ENCODE measurements at regions not wholly inside any gene's neighbourhood (a gene's known extent, or its start where the extent isn't known, plus 50 kb on each side); places are given as distances from the start of the nearest gene placed in this dataset.
"Not testable (repeated sequence)": the region's sequence is repeated elsewhere in the genome, so short reads cannot be mapped to it uniquely, and the experiment has no call there.

DNA sequence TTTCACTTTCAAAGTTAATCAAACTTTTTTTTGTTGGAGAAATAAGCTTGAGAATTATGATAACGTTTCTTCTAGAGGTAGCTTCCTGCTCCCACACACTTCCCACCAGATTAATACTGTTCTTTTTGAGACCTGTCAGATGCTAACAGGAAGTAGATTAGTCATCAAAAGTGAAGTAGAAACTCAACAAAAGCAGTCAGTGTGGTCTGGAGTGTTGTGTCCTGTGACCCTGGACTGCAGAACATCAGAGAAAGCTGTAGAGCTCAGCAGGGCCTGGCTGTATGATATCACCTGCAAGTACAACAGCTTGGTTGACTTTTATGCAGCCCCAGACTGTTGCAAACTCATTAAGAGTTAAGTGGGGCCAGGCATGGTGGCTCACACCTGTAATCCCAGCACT is 495.7 kb upstream of the CYLC2 start:
- DNase-seq (ENCODE audit: low read depth), result no peak
- TF ChIP-seq CTCF (IDR thresholded peaks at IDR 0.05; ENCODE audit: control insufficient read depth, insufficient read depth, low read depth, low read length, missing control alignments), result no peak
- H3K4me3 ChIP-seq (ENCODE audit: control insufficient read depth, low read depth, low read length), result no peak overlapping the region

GRCh38 chr9:102497709-102498108 is 497.4 kb upstream of the CYLC2 start:
- no peak for TF ChIP-seq CTCF (IDR thresholded peaks at IDR 0.05; ENCODE audit: control insufficient read depth, insufficient read depth, low read depth, low read length, missing control alignments)
- DNase-seq (ENCODE audit: low read depth), result no peak
- no peak overlapping the region for H3K4me3 ChIP-seq (ENCODE audit: control insufficient read depth, low read depth, low read length)

DNA sequence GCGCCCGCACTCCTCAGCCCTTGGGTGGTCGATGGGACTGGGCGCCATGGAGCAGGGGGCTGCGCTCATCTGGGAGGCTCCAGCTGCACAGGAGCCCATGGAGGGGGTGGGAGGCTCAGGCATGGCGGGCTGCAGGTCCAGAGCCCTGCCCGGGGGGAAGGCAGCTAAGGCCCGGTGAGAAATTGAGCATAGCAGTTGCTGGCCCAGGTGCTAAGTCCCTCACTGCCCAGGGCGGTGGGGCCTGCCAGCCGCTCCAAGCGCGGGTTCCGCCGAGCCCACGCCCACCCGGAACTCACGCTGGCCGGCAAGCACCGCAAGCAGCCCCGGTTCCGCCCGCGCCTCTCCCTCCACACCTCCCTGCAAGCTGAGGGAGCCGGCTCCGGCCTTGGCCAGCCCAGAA is 508.2 kb upstream of the CYLC2 start:
- DNase-seq (ENCODE audit: low read depth); H3K4me3 ChIP-seq (ENCODE audit: control insufficient read depth, low read depth, low read length): not testable (repeated sequence)

DNA sequence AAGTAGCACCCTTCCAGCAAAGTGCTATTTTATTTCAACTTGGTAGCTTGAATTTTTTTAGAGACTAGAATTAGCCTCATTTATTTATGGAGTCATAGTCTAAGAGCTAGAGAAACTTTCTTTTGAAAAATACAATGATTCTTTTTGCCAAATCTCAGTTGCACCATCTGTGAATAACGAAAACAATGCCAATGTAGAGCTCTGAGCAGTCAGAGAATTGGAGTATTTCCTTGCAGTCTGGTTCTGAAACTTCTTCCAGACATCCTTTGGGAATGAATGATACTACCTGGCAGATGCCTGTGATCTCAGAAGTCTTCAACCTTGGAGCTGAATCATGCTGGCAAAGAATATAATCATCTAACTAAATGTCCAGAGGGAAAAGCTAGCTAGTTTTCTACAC is 511.5 kb upstream of the CYLC2 start:
- no peak for TF ChIP-seq CTCF (IDR thresholded peaks at IDR 0.05; ENCODE audit: control insufficient read depth, insufficient read depth, low read depth, low read length, missing control alignments)
- no peak overlapping the region for H3K4me3 ChIP-seq (ENCODE audit: control insufficient read depth, low read depth, low read length)
- no peak for DNase-seq (ENCODE audit: low read depth)

DNA sequence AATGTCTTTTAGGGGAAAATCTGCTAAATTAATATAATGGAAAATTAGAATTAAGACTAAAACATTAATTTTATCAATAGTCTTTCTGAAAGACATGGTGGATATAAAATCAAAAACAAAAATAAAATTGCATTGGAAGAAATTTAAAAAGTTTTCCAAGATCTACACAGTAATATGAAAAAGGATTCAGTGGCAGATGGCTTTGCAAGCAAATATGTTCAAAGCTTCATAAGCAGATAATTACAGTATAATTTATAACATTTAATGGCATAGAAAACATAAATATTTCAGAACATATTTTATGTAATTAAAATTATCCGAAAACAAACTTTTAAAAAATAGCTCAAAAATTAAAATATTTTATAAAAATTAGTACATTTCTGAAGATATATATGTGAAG is 512.4 kb upstream of the CYLC2 start:
- H3K4me3 ChIP-seq (ENCODE audit: control insufficient read depth, low read depth, low read length), result no peak overlapping the region
- TF ChIP-seq CTCF (IDR thresholded peaks at IDR 0.05; ENCODE audit: control insufficient read depth, insufficient read depth, low read depth, low read length, missing control alignments), result no peak
- DNase-seq (ENCODE audit: low read depth), result no peak

GRCh38 chr9:102479191-102479590 is 515.9 kb upstream of the CYLC2 start:
- TF ChIP-seq CTCF (IDR thresholded peaks at IDR 0.05; ENCODE audit: control insufficient read depth, insufficient read depth, low read depth, low read length, missing control alignments), result no peak
- no peak overlapping the region for H3K4me3 ChIP-seq (ENCODE audit: control insufficient read depth, low read depth, low read length)
- no peak for DNase-seq (ENCODE audit: low read depth)

DNA sequence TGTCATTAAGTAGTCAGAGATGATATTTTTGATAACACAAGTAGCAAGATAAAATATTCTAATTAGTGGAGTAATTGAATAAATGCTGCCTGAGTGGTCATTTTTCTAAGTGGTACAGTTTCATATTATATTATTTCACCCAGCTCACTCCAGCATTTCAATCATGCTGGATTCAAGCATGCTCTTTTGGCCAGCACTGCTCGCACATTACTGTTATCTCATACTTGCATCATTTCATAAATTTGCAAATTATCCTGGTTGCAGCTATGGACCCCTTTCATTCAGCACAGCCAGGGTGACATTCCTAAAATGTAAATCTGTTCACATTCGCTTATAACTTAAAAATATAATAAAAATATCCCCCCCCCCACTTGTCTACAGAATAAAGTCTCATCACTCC is 520.8 kb upstream of the CYLC2 start:
- TF ChIP-seq CTCF (IDR thresholded peaks at IDR 0.05; ENCODE audit: control insufficient read depth, insufficient read depth, low read depth, low read length, missing control alignments), result no peak
- H3K4me3 ChIP-seq (ENCODE audit: control insufficient read depth, low read depth, low read length), result no peak overlapping the region
- DNase-seq (ENCODE audit: low read depth), result no peak

- not testable (repeated sequence) for H3K4me3 ChIP-seq (ENCODE audit: control insufficient read depth, low read depth, low read length); DNase-seq (ENCODE audit: low read depth)
Measured at GRCh38 chr9:102469430-102469829, 525.7 kb upstream of the CYLC2 start.
